IPS-NIHi11 (cell line): ENCODE measurements at regions not wholly inside any gene's neighbourhood (a gene's known extent, or its start where the extent isn't known, plus 50 kb on each side); places are given as distances from the start of the nearest gene placed in this dataset.
A peak's percentile ranks its signal among the peaks of the same experiment; 100 is the strongest.
"Not testable (repeated sequence)": the region's sequence is repeated elsewhere in the genome, so short reads cannot be mapped to it uniquely, and the experiment has no call there.

Source experiments
- DNase-seq: peaks from one replicate; pipeline ENCODE4 v3.0.0; 2012; ENCODE audit warnings: mixed read lengths, low spot score

- DNase-seq, result no peak
Observed at GRCh38 chr4:72875545-72875944, 194.0 kb downstream of the COX18 start.

- no peak for DNase-seq
Observed at GRCh38 chr4:72875138-72875537, 194.4 kb downstream of the COX18 start.

GRCh38 chr4:72864898-72865297, 204.6 kb downstream of the COX18 start:
- DNase-seq, result no peak

GRCh38 chr4:72864277-72864676, 205.2 kb downstream of the COX18 start:
- DNase-seq, result not testable (repeated sequence)

- no peak for DNase-seq
Observed at GRCh38 chr4:72860766-72861165, 208.8 kb downstream of the COX18 start.

- DNase-seq, result no peak
Observed at GRCh38 chr4:72858328-72858727, 211.2 kb downstream of the COX18 start.

GRCh38 chr4:72857787-72858186, 211.7 kb downstream of the COX18 start:
- DNase-seq, result no peak

GRCh38 chr4:72857216-72857615, 212.3 kb downstream of the COX18 start:
- DNase-seq, result no peak

- DNase-seq, result peak; percentile 31
Observed at GRCh38 chr4:72846280-72847111, 223.0 kb downstream of the COX18 start.

GRCh38 chr4:72843466-72843865, 226.1 kb downstream of the COX18 start:
- no peak for DNase-seq

GRCh38 chr4:72842323-72842722, 227.2 kb downstream of the COX18 start:
- DNase-seq, result no peak

- DNase-seq, result not testable (repeated sequence)
Observed at GRCh38 chr4:72840166-72840565, 229.3 kb downstream of the COX18 start.

- DNase-seq, result no peak
Observed at GRCh38 chr4:72828864-72829263, 240.7 kb downstream of the COX18 start.

GRCh38 chr4:72827968-72828367, 241.5 kb downstream of the COX18 start:
- DNase-seq, result no peak

GRCh38 chr4:72820107-72820506, 249.4 kb downstream of the COX18 start:
- DNase-seq, result no peak

- no peak for DNase-seq
Observed at GRCh38 chr4:72817012-72817411, 248.0 kb upstream of the ADAMTS3 start.

- no peak for DNase-seq
Observed at GRCh38 chr4:72814241-72814640, 245.2 kb upstream of the ADAMTS3 start.

- DNase-seq, result no peak
Observed at GRCh38 chr4:72809208-72809607, 240.2 kb upstream of the ADAMTS3 start.

GRCh38 chr4:72805284-72805683, 236.3 kb upstream of the ADAMTS3 start:
- DNase-seq, result no peak

GRCh38 chr4:72797486-72797885, 228.5 kb upstream of the ADAMTS3 start:
- no peak for DNase-seq

GRCh38 chr4:72791054-72791453, 222.0 kb upstream of the ADAMTS3 start:
- DNase-seq, result no peak

- DNase-seq, result no peak
Observed at GRCh38 chr4:72786401-72786990, 217.5 kb upstream of the ADAMTS3 start.

GRCh38 chr4:72779241-72779640, 210.2 kb upstream of the ADAMTS3 start:
- DNase-seq, result no peak

GRCh38 chr4:72777436-72777835, 208.4 kb upstream of the ADAMTS3 start:
- DNase-seq, result no peak
